ENCODE measurements at regions not wholly inside any gene's neighbourhood (a gene's known extent, or its start where the extent isn't known, plus 50 kb on each side); places are given as distances from the start of the nearest gene placed in this dataset.

DNA sequence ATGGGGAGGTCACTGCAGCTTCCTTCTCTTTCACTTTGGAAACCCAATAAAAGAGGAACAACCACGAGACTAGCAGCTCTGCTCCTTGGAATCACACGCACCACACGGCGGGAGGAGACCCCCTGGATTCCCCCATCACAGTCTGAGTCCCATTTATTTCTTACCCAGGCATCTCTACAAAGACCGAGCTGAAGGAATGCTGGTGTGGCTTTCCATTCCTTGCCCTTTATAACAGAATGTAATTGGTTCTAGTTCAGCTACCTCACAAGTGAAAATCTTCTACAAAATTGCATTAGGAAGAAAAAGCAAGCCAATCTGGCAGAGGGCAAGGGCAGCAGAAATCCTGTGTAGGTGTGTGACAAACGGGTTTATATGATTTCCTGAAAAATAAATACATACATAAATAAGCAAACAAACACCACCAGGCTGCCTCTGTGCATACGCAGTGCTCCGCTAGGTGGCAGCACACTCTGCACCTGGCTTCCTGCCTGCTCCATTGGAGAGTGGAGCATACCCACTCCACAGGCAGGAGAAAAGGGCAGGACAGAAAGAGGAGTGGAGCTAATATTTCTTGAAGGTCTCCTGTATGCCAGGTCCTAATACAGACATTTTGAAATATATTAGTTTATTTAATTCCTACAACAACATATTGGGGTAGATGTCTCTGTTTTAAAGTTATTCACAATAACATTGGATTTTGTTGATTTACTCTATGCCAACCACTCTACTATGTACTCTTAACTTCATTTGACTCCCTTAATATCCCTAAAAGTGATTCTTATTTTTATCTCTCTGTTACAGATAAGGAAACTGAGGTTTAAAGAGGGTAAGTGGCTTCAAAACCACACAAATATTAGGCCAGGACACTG lies 673.1 kb downstream of the KCNA4 start:
- DNase-seq (ENCODE audit: low read depth, low spot score) = no peak
- TF ChIP-seq POLR2AphosphoS5 (IDR thresholded peaks at IDR 0.05; ENCODE audit: borderline replicate concordance, low read depth, low read length) (no peak), FOXP2 (optimal IDR thresholded peaks at IDR 0.05; ENCODE audit: control extremely low read depth, extremely low read length, insufficient read depth) (no peak), EZH2 (IDR thresholded peaks at IDR 0.05) (no peak)
- Histone ChIP-seq H3K9ac (ENCODE audit: insufficient read length) (no peak overlapping the region), H3K36me3 (ENCODE audit: insufficient read depth, low read length) (no peaks in the 10 kb centered on the region), H3K4me3 (no peak overlapping the region), H3K27ac (no peak overlapping the region), H3K9me3 (ENCODE audit: low read depth, low read length) (no peaks in the 10 kb centered on the region)

DNA sequence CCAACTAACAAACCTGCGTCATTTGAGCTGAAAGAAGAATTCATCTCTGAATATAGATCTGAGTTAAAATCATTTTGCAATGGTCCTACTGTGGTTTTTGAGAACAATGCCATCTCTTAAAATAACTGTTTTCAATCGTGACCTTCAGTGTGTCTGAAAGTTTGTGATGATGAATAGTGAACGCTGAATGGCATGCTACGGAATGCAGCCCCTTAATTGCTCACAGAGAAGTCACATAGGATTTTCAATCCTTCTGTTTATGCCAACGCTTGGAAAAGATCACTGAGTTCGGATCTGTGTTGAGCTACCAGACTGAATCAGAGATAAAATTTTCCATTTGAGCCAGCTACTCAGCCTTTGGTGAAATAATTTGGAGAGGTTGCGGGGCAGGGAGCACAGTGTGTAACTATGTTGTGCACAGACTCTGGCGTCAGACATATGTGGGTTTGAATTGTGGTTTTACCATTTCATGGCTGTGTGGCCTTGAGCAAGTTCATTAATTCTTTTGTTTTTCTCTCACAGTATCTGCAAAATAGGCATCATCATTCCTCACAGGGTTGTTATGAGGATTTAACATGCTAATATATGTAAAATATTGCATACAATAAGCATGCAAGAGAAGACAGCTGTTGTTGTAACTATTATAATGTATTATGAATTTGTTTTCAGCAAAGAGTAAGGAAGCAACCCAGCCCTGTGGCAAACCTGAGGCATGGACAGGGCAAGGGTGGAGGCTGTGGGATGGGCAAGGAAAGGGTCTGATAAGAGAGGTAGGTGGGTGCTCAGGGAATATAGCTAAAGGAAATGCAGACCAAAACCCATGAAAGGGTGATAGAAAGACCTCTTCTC lies 679.9 kb downstream of the KCNA4 start:
- no peak overlapping the region for H3K4me3 ChIP-seq
- no peak overlapping the region for H3K27ac ChIP-seq
- H3K36me3 ChIP-seq (ENCODE audit: insufficient read depth, low read length) = no peaks in the 10 kb centered on the region
- TF ChIP-seq FOXP2 (optimal IDR thresholded peaks at IDR 0.05; ENCODE audit: control extremely low read depth, extremely low read length, insufficient read depth) = no peak
- TF ChIP-seq EZH2 (IDR thresholded peaks at IDR 0.05) = no peak
- TF ChIP-seq POLR2AphosphoS5 (IDR thresholded peaks at IDR 0.05; ENCODE audit: borderline replicate concordance, low read depth, low read length) = no peak
- no peaks in the 10 kb centered on the region for H3K9me3 ChIP-seq (ENCODE audit: low read depth, low read length)
- DNase-seq (ENCODE audit: low read depth, low spot score) = no peak
- H3K9ac ChIP-seq (ENCODE audit: insufficient read length) = no peak overlapping the region

DNA sequence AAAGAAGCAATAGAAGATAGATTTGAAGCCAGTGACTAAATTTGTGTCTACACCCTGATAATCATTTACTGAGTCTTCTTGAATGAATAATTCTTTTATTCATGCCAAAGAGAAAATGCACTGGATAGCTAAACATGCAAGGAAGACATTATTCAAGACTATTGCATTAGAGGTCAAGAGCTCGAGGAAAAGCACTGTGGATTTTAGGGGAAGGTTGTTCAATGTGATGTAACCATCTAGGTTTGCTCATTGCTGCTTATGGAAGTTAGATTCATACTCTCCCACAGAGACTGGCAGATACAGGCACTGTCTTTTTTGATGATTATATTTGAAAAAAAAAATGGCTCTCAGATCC lies 682.1 kb downstream of the KCNA4 start:
- Histone ChIP-seq H3K27ac (no peak overlapping the region), H3K4me3 (no peak overlapping the region), H3K36me3 (ENCODE audit: insufficient read depth, low read length) (no peaks in the 10 kb centered on the region), H3K9me3 (ENCODE audit: low read depth, low read length) (no peaks in the 10 kb centered on the region), H3K9ac (ENCODE audit: insufficient read length) (no peak overlapping the region)
- no peak for TF ChIP-seq FOXP2 (optimal IDR thresholded peaks at IDR 0.05; ENCODE audit: control extremely low read depth, extremely low read length, insufficient read depth)
- no peak for TF ChIP-seq POLR2AphosphoS5 (IDR thresholded peaks at IDR 0.05; ENCODE audit: borderline replicate concordance, low read depth, low read length)
- no peak for TF ChIP-seq EZH2 (IDR thresholded peaks at IDR 0.05)
- no peak for DNase-seq (ENCODE audit: low read depth, low spot score)

DNA sequence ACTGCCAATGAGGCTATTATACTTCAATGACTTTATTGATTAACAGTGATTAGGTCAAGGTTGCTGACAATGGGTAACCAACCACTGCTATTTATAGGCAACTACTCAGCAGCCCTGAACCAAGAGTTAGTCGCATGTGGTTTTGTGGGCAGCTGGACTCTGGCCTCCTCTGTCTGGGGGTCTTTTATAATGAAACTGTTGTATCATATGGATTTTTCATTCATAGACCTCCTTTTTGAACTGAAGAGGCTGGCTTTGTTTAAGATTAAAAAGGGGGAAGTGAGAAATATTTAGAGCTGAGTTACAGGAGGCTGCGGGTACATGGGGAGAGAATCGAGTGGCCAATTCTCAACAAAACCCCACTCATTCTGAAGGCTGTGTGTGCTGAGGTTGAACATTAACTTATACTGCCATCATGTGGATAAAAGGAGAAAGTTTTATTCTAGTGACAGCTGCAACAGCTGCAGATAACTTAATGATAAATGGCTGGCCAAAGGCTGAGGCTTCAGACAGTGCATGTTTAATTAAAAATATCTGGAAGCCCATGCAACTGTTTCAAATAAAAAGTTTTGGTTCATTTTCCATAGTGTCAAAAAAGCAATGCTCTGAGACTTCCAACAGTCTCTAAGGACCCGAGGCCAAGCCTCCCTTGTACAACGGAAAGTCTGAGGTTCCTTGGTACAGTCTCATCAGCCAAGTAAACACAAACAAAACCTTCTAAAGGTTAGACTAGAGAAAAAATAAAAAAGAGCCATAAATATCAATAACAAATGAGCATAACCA lies 682.6 kb downstream of the KCNA4 start:
- no peak for TF ChIP-seq POLR2AphosphoS5 (IDR thresholded peaks at IDR 0.05; ENCODE audit: borderline replicate concordance, low read depth, low read length)
- TF ChIP-seq FOXP2 (optimal IDR thresholded peaks at IDR 0.05; ENCODE audit: control extremely low read depth, extremely low read length, insufficient read depth) = no peak
- TF ChIP-seq EZH2 (IDR thresholded peaks at IDR 0.05) = no peak
- Histone ChIP-seq H3K27ac (no peak overlapping the region), H3K9me3 (ENCODE audit: low read depth, low read length) (no peaks in the 10 kb centered on the region), H3K36me3 (ENCODE audit: insufficient read depth, low read length) (no peaks in the 10 kb centered on the region), H3K9ac (ENCODE audit: insufficient read length) (no peak overlapping the region), H3K4me3 (no peak overlapping the region)
- no peak for DNase-seq (ENCODE audit: low read depth, low spot score)

DNA sequence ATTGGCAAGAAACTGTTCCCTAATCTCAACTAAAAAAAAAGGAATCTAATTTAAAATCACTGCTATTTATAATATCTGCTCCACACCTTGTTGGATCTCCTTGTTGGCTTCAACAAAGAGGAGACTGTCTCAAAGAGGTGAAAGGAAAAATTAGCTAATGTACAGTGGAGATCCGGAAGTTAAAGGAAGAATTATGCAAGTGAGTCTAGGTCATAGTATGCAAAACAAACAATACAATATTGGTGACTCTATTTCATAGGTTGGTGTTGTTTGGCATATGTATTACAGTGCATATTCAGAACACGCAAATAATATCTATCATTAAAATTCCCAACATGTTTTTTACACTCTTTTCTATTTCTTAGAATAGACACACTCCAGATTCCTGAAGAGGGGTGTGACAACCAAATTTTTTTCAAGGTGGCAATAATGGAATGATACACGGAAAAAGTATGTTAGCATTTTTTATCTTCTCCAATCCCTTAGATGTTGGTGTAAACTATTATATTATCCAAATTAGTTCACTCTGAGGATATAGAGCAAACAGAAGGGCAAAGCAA lies 685.3 kb downstream of the KCNA4 start:
- Histone ChIP-seq H3K9me3 (ENCODE audit: low read depth, low read length) (no peaks in the 10 kb centered on the region), H3K27ac (no peak overlapping the region), H3K9ac (ENCODE audit: insufficient read length) (no peak overlapping the region), H3K4me3 (no peak overlapping the region), H3K36me3 (ENCODE audit: insufficient read depth, low read length) (no peaks in the 10 kb centered on the region)
- TF ChIP-seq EZH2 (IDR thresholded peaks at IDR 0.05) = no peak
- no peak for DNase-seq (ENCODE audit: low read depth, low spot score)

DNA sequence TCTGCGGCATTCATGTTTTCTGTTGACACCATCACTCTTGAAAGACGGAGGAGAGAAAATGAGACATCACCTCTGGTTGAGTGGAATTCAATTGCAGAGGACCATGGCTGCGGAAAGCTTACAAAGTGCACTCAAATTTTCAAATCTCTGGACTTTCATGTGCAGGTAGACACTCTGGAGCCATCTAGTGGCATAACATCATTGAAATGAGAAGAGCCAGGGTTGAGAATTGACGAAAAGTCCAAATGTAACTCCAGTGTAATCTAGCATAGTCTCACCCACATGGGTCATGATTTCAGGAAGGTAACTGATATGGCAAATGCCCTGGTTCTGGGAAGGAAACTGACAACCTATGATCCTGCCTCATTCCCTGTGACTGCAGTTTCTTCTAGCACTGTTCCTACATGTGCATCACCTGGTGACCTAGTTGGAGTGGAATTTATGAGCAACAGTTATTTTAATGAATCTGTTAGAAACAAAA lies 687.8 kb downstream of the KCNA4 start:
- no peak overlapping the region for H3K9ac ChIP-seq (ENCODE audit: insufficient read length)
- no peak for DNase-seq (ENCODE audit: low read depth, low spot score)
- H3K36me3 ChIP-seq (ENCODE audit: insufficient read depth, low read length) = no peaks in the 10 kb centered on the region
- TF ChIP-seq EZH2 (IDR thresholded peaks at IDR 0.05) (no peak), FOXP2 (optimal IDR thresholded peaks at IDR 0.05; ENCODE audit: control extremely low read depth, extremely low read length, insufficient read depth) (no peak), POLR2AphosphoS5 (IDR thresholded peaks at IDR 0.05; ENCODE audit: borderline replicate concordance, low read depth, low read length) (no peak)
- no peak overlapping the region for H3K4me3 ChIP-seq
- H3K27ac ChIP-seq = no peak overlapping the region
- H3K9me3 ChIP-seq (ENCODE audit: low read depth, low read length) = no peaks in the 10 kb centered on the region

DNA sequence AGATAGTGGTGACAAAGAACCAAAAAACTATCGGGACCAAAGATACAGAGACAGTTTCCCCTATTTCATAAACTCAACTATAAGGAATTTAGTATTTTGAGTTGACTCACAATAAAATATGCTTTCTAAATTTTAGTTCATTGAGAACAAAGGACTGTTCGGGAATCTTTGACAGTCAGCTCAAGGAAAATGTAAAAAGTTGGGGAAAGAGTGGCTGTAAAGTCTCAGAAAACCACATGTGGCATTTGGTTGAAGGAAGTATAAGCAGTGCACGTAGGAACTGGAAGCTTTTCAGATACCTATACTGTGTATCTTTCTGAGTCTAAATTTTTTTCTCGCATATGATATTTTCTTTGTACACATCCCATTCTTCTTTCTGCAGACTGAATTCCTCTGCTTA lies 688.9 kb downstream of the KCNA4 start:
- Histone ChIP-seq H3K27ac (no peak overlapping the region), H3K9me3 (ENCODE audit: low read depth, low read length) (no peaks in the 10 kb centered on the region), H3K36me3 (ENCODE audit: insufficient read depth, low read length) (no peaks in the 10 kb centered on the region), H3K9ac (ENCODE audit: insufficient read length) (no peak overlapping the region), H3K4me3 (no peak overlapping the region)
- TF ChIP-seq POLR2AphosphoS5 (IDR thresholded peaks at IDR 0.05; ENCODE audit: borderline replicate concordance, low read depth, low read length) = no peak
- no peak for TF ChIP-seq EZH2 (IDR thresholded peaks at IDR 0.05)
- TF ChIP-seq FOXP2 (optimal IDR thresholded peaks at IDR 0.05; ENCODE audit: control extremely low read depth, extremely low read length, insufficient read depth) = no peak
- no peak for DNase-seq (ENCODE audit: low read depth, low spot score)

DNA sequence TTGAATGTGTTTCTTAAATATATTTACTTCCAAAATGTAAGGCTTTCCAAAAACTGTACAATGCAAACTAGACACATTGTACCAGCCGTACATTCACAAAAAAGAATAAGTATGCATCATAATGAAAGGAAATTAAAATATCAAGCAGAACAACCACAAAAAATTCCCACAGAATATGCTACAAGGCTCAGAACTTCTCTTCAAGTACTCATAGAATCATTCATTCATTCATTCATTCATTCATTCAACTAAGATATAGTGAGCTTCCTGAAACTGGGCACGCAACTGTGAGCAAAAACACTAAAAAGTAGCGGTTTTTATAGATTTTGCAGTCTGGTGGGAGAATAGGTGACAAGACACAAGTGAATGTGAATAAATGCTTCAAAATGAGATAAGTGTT lies 690.1 kb downstream of the KCNA4 start:
- H3K4me3 ChIP-seq = no peak overlapping the region
- no peak for TF ChIP-seq POLR2AphosphoS5 (IDR thresholded peaks at IDR 0.05; ENCODE audit: borderline replicate concordance, low read depth, low read length)
- no peak for TF ChIP-seq FOXP2 (optimal IDR thresholded peaks at IDR 0.05; ENCODE audit: control extremely low read depth, extremely low read length, insufficient read depth)
- TF ChIP-seq EZH2 (IDR thresholded peaks at IDR 0.05) = no peak
- H3K27ac ChIP-seq = no peak overlapping the region
- no peak for DNase-seq (ENCODE audit: low read depth, low spot score)
- H3K9ac ChIP-seq (ENCODE audit: insufficient read length) = no peak overlapping the region
- H3K9me3 ChIP-seq (ENCODE audit: low read depth, low read length) = no peaks in the 10 kb centered on the region
- H3K36me3 ChIP-seq (ENCODE audit: insufficient read depth, low read length) = no peaks in the 10 kb centered on the region
